Right cardiac atrium (tissue), 5 donors: ENCODE measurements at regions not wholly inside any gene's neighbourhood (a gene's known extent, or its start where the extent isn't known, plus 50 kb on each side); places are given as distances from the start of the nearest gene placed in this dataset.

Experiments
- ATAC-seq, 2 donors: fragments of 200-7000 bp; cut with Tn5 transposase; one replicate each; pipeline versions ENCODE4 v1.8.0 to v1.9.1; 2020; ENCODE audit warnings: moderate library complexity in 2 of 2, mild to moderate bottlenecking in 1 of 2
- DNase-seq, 3 donors: peaks; one replicate each; pipeline ENCODE4 v3.0.0-alpha.2; 2020
- H3K27ac ChIP-seq: one replicate; pipeline ENCODE4 v1.5.1; 2013; ENCODE audit warnings: mild to moderate bottlenecking, low read length, control low read depth, moderate library complexity
- H3K27me3 ChIP-seq: one replicate; pipeline ENCODE4 v1.6.1; 2013; ENCODE audit not compliant: control insufficient read depth, insufficient read depth
- H3K4me1 ChIP-seq: one replicate; pipeline ENCODE4 v1.6.1; 2013; ENCODE audit warnings: low read length; ENCODE audit not compliant: control insufficient read depth, insufficient read depth
- H3K4me3 ChIP-seq: one replicate; pipeline ENCODE4 v1.5.1; 2013; ENCODE audit warnings: low read length, control low read depth
- H3K9me3 ChIP-seq: one replicate; pipeline ENCODE4 v1.6.1; 2013; ENCODE audit warnings: low read length; ENCODE audit not compliant: control insufficient read depth
- WGBS: extraction: QIAGEN DNeasy Blood & Tissue Kit; methylation state at CpG from one replicate; pipeline ENCODE4 v1.1.7; 2013; 5-methylcytosine and 5-hydroxymethylcytosine counted together
- intact Hi-C, 4 donors: fragments of 100-400 bp; cut with DNase I; formaldehyde crosslinking; loops; one replicate each; pipeline versions ENCODE4 v1.11.0 to v1.14.0; 2022 to 2023
- donor health status: healthy with polysubstance abuse.
- donor health status: DM: no; HTN: yes; CAD: no.
- donor health status: DM: no; HTN: no; CAD: no.
- donor health status: DM: no; HTN: yes; CAD: no; lungs with severe emphysema.
- donor health status: DM: yes; HTN: yes; CAD: no.

DNA sequence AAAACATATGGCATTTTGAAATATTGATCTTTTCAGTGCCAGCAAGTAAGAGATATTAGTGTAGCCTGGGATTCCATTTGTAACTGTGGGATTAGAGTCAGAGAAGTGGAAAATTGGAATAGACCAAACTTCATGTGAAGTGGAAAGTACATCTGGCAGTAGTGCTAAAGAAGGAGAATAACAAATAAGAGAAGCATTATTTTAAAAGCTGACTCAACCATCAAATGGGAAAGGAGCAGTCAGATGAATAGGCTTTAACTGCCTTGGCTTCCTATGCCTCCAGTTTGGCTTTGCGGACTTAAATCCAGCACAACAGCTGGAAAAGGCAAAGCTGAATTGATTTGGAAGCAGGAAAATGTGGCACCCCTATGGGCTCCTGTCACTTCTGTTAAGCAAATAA is 623.1 kb downstream of the TSN start:
- Histone ChIP-seq H3K9me3 (no peaks in the 10 kb centered on the region), H3K27ac (no peak overlapping the region), H3K27me3 (no peaks in the 10 kb centered on the region), H3K4me3 (no peak overlapping the region), H3K4me1 (no peaks in the 10 kb centered on the region)
- ATAC-seq: no peak
- WGBS: 100% methylated on average over 1 of the region's 1 CpG
- no peak for DNase-seq
- intact Hi-C loops: no loop called here

DNA sequence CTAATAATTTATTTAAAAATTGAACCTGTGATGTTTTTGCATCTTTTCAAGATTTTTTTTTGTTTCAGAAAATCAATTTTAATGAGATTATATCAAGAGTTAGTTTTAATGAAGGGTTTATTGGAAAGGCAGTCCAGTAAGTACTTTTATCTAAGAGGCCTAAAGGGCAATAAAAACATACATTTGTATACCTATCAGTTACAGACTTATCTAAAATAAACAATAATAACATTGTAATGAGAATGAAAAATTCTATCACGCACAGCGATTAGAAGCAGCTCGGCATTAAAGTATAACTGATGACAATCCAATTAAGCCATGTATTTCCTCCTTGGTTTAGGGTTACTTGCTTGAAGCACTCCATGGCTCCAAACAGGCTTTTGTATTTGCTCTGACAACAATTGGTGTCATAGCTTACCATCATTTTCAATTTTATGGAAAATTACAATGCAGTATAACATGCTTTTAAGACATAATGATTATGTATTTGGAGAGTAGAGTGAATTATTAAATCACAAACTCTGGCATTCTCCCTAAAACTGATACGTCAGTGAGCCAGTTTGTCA is 629.4 kb downstream of the TSN start:
- ATAC-seq: no peak
- Histone ChIP-seq H3K4me3 (no peak overlapping the region), H3K27me3 (no peaks in the 10 kb centered on the region), H3K9me3 (peaks cover 2% of the 10 kb centered on the region), H3K27ac (no peak overlapping the region), H3K4me1 (no peaks in the 10 kb centered on the region)
- WGBS: 74% methylated on average over 4 of the region's 4 CpGs
- intact Hi-C loops: no loop called here
- DNase-seq: no peak

DNA sequence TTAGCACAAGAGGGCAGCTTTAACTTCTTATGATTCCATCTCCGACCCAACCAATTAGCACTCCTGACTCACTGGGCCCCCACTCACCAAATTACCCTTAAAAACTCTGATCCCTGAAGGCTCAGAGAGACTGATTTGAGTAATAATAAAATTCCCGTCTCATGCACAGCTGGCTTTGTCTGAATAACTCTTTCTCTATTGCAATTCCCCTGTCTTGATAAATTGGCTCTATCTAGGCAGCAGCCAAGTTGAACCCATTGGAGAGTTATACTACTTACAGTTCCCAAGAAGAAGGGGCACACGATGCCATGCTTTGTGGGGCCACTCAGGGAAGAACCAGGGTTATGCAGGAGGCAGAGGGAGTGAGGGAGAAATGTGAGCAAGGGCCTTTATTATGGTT is 632.8 kb downstream of the TSN start:
- H3K27ac ChIP-seq: no peak overlapping the region
- no peaks in the 10 kb centered on the region for H3K4me1 ChIP-seq
- no peaks in the 10 kb centered on the region for H3K27me3 ChIP-seq
- H3K9me3 ChIP-seq: peaks cover 2% of the 10 kb centered on the region
- ATAC-seq (no peak), DNase-seq (no peak)
- H3K4me3 ChIP-seq: no peak overlapping the region
- intact Hi-C loops: no loop called here
- 76% methylated on average over 3 of the region's 3 CpGs for WGBS

DNA sequence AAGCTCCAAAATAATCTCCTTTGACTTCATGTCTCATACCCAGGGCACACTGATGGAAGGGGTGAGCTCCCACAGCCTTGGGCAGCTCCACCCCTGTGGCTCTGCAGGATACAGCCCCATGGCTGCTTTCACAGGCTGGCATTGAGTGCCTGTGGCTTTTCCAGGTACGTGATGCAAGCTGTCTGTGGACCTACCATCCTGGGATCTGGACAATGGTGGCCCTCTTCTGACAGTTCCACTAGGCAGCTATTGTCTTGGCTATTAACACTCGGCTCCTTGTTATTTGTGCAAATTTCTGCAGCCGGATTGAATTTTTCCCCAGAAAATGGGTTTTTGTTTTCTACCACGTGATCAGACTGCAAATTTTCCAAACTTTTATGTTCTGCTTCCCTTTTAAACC is 634.2 kb downstream of the TSN start:
- intact Hi-C loops: no loop called here
- Histone ChIP-seq H3K4me3 (no peak overlapping the region), H3K27me3 (no peaks in the 10 kb centered on the region), H3K4me1 (no peaks in the 10 kb centered on the region), H3K9me3 (peaks cover 2% of the 10 kb centered on the region), H3K27ac (no peak overlapping the region)
- no peak for ATAC-seq
- no peak for DNase-seq
- WGBS: 73% methylated on average over 4 of the region's 4 CpGs

DNA sequence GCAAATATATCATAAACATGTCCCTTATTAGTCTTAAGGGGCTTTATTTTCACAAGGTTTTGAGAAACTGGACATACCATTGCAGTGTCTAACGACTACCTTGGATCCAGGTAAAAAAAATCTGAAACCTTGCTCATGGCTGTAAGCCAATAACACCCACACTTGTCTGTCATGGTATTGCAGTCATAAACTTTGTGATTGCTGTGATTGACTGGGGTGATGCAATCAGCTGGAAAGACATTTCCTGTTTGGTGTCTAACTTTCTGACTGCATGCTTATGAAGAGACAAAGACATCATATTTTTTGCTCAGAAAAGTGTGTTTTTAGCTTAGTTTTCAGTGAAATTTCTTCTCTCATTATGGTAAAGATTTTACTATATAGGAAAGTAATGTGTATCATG is 635.0 kb downstream of the TSN start:
- Histone ChIP-seq H3K27ac (no peak overlapping the region), H3K27me3 (no peaks in the 10 kb centered on the region), H3K4me1 (no peaks in the 10 kb centered on the region), H3K4me3 (no peak overlapping the region), H3K9me3 (peaks cover 2% of the 10 kb centered on the region)
- DNase-seq: no peak
- intact Hi-C loops: no loop called here
- WGBS: 60% methylated on average over 1 of the region's 1 CpG
- ATAC-seq: no peak

DNA sequence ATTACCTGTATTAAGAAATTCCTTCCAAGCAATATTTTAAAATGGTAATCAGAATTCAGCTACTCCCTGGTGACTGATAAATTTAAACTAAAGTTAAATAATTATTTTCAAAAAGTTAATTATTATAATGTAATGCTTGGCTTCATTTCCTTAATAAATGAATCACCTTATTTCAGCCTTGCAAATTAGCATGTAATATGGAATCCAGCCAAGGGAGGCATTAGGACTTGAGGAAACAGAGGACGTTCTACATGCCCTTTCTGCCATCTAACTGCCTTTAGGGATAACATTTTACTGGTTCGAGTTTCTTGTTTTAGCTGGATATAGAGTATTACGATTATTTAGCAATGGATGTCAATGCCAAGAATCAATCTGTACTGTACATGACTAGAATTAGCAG is 636.3 kb downstream of the TSN start:
- ATAC-seq: no peak
- no peaks in the 10 kb centered on the region for H3K4me1 ChIP-seq
- H3K27ac ChIP-seq: no peak overlapping the region
- 82% methylated on average over 3 of the region's 3 CpGs for WGBS
- H3K27me3 ChIP-seq: no peaks in the 10 kb centered on the region
- no peak for DNase-seq
- peaks cover 2% of the 10 kb centered on the region for H3K9me3 ChIP-seq
- no peak overlapping the region for H3K4me3 ChIP-seq
- intact Hi-C loops: no loop called here

DNA sequence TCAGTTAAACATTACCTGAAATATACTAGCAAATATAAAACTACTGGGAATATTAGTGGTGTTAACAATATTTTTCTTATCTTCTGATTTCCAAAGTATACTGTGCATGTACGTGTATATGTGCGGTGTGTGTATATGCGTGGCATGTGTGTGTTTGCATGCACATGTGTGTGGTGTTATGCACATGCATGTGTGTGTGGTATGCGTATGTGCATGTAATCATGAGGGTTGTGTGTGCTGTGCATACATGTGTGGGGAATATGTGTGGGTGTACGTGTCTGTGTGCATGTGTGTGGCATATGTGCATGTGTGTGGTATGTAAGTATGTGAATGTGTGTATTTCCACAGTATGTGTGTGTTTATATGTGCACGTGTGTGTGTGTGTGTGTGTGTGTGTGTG is 640.2 kb downstream of the TSN start:
- H3K27me3 ChIP-seq: no peaks in the 10 kb centered on the region
- H3K4me3 ChIP-seq: no peak overlapping the region
- no peaks in the 10 kb centered on the region for H3K4me1 ChIP-seq
- ATAC-seq (no peak), DNase-seq (no peak)
- H3K27ac ChIP-seq: no peak overlapping the region
- intact Hi-C loops: no loop called here
- no peaks in the 10 kb centered on the region for H3K9me3 ChIP-seq
- WGBS: 92% methylated on average over 6 of the region's 6 CpGs

- Histone ChIP-seq H3K27ac (no peak overlapping the region), H3K27me3 (no peaks in the 10 kb centered on the region), H3K4me3 (no peak overlapping the region), H3K9me3 (no peaks in the 10 kb centered on the region), H3K4me1 (no peaks in the 10 kb centered on the region)
- no peak for ATAC-seq
- WGBS: 74% methylated on average over 5 of the region's 5 CpGs
- DNase-seq: no peak
- intact Hi-C loops: no loop called here
These were observed 655.8 kb downstream of the TSN start for GRCh38 chr2:122411231-122411630.

DNA sequence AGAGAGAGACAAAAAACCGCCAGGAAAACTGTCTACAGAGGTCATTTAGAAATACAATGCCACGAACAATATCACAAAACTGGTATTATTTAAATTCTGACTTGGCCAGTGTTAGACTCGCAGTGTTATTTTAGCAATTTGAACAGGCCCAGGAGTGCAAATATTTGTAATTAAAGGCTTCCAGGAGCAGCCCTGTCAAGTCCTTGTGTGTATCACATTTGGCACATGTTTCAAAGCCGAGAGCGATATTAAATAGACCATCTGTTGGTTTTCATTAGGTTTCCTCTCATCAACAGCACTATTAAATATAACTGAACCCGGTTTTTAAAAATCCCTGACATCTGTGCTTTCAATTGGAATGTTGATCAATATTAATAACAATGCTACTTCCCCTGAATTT is 656.9 kb downstream of the TSN start:
- Histone ChIP-seq H3K4me3 (no peak overlapping the region), H3K27me3 (no peaks in the 10 kb centered on the region), H3K27ac (no peak overlapping the region), H3K4me1 (no peaks in the 10 kb centered on the region), H3K9me3 (no peaks in the 10 kb centered on the region)
- ATAC-seq (no peak), DNase-seq (no peak)
- 60% methylated on average over 6 of the region's 6 CpGs for WGBS
- intact Hi-C loops: no loop called here

GRCh38 chr2:122414902-122415301 is 659.5 kb downstream of the TSN start:
- Histone ChIP-seq H3K9me3 (no peaks in the 10 kb centered on the region), H3K4me1 (no peaks in the 10 kb centered on the region), H3K27ac (no peak overlapping the region), H3K4me3 (no peak overlapping the region), H3K27me3 (no peaks in the 10 kb centered on the region)
- intact Hi-C loops: no loop called here
- DNase-seq (no peak), ATAC-seq (no peak)
- 58% methylated on average over 4 of the region's 4 CpGs for WGBS

GRCh38 chr2:122417114-122417513 is 661.7 kb downstream of the TSN start:
- ATAC-seq (peak; percentile 21 to 77), DNase-seq (peak in 2 of 3 donors; percentile 49 to 50)
- Histone ChIP-seq H3K4me3 (no peak overlapping the region), H3K27ac (no peak overlapping the region), H3K9me3 (no peaks in the 10 kb centered on the region), H3K27me3 (no peaks in the 10 kb centered on the region), H3K4me1 (no peaks in the 10 kb centered on the region)
- 64% methylated on average over 1 of the region's 1 CpG for WGBS
- intact Hi-C loops: no loop called here

DNA sequence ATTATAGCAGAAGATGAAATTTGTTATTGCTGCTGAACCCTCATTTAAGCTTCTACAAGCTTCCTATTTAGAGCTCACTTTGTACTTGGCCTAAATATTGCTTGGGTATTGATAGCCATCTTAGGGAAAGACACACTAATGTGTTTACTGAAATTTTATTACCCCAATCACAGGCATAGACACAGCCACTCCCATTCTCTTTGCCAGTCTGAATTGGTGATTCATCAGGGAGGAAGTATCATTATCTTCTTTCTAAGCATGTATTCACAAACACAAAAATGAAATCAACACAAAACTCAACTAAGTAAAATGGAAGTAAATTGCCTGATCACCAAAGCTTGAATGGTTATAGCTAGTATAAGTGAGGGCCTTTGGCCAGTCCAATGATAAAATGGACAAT is 666.3 kb downstream of the TSN start:
- Histone ChIP-seq H3K9me3 (no peaks in the 10 kb centered on the region), H3K27me3 (no peaks in the 10 kb centered on the region), H3K4me3 (no peak overlapping the region), H3K27ac (no peak overlapping the region), H3K4me1 (no peaks in the 10 kb centered on the region)
- intact Hi-C loops: no loop called here
- DNase-seq: no peak
- no peak for ATAC-seq
